ENCODE measurements at regions not wholly inside any gene's neighbourhood (a gene's known extent, or its start where the extent isn't known, plus 50 kb on each side); places are given as distances from the start of the nearest gene placed in this dataset.

DNA sequence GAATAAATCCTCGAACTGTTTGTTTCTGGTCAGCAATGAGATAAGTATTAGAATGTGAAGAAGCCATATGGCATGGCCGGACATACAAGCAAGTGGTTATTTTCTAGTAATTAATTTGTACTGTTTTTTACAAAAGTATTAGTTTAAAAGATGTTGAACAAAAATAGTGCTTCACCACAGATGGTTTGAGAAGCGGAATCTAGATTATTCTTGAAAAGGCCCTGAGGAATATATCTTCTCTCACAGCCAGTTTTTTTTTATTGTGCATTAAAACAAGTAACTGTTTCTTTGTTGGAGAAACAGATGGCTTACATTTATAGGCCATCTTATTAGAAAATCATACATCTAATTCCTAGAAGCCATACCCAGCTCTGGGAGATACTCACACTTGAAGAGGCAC, 153.3 kb downstream of the TMEM26 start:
- ChIA-PET POLR2A (no interaction called here), CTCF (no interaction called here)
- ATAC-seq = no peak
- TF ChIP-seq ZNF317 (CRISPR knock-in tag; IDR thresholded peaks at IDR 0.05; ENCODE audit: borderline replicate concordance, low read depth) (no peak), GRHL2 (CRISPR knock-in tag; IDR thresholded peaks at IDR 0.05; ENCODE audit: insufficient replicate concordance, severe bottlenecking) (no peak), ZNF263 (CRISPR knock-in tag; IDR thresholded peaks at IDR 0.05; ENCODE audit: low read depth) (no peak), SMAD4 (CRISPR knock-in tag; IDR thresholded peaks at IDR 0.05) (no peak), CREM (CRISPR knock-in tag; IDR thresholded peaks at IDR 0.05) (no peak), ZNF138 (CRISPR knock-in tag; conservative IDR thresholded peaks at IDR 0.05) (no peak), NR1H2 (CRISPR knock-in tag; IDR thresholded peaks at IDR 0.05) (no peak), MXD4 (CRISPR knock-in tag; IDR thresholded peaks at IDR 0.05; ENCODE audit: borderline replicate concordance) (no peak)
- TF ChIP-seq, protein P1, sequence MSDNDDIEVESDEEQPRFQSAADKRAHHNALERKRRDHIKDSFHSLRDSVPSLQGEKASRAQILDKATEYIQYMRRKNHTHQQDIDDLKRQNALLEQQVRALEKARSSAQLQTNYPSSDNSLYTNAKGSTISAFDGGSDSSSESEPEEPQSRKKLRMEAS (CRISPR knock-in tag; IDR thresholded peaks at IDR 0.05) = no peak
- TF ChIP-seq, protein P2, sequence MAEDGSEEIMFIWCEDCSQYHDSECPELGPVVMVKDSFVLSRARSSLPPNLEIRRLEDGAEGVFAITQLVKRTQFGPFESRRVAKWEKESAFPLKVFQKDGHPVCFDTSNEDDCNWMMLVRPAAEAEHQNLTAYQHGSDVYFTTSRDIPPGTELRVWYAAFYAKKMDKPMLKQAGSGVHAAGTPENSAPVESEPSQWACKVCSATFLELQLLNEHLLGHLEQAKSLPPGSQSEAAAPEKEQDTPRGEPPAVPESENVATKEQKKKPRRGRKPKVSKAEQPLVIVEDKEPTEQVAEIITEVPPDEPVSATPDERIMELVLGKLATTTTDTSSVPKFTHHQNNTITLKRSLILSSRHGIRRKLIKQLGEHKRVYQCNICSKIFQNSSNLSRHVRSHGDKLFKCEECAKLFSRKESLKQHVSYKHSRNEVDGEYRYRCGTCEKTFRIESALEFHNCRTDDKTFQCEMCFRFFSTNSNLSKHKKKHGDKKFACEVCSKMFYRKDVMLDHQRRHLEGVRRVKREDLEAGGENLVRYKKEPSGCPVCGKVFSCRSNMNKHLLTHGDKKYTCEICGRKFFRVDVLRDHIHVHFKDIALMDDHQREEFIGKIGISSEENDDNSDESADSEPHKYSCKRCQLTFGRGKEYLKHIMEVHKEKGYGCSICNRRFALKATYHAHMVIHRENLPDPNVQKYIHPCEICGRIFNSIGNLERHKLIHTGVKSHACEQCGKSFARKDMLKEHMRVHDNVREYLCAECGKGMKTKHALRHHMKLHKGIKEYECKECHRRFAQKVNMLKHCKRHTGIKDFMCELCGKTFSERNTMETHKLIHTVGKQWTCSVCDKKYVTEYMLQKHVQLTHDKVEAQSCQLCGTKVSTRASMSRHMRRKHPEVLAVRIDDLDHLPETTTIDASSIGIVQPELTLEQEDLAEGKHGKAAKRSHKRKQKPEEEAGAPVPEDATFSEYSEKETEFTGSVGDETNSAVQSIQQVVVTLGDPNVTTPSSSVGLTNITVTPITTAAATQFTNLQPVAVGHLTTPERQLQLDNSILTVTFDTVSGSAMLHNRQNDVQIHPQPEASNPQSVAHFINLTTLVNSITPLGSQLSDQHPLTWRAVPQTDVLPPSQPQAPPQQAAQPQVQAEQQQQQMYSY (CRISPR knock-in tag; IDR thresholded peaks at IDR 0.05) = no peak
- H3K27ac Mint-ChIP-seq = no peak overlapping the region
- no peak overlapping the region for H3K4me3 Mint-ChIP-seq
- H3K36me3 Mint-ChIP-seq = peaks cover 11% of the 10 kb centered on the region
- peaks cover 21% of the 10 kb centered on the region for H3K9me3 Mint-ChIP-seq
- H3K4me1 Mint-ChIP-seq = no peaks in the 10 kb centered on the region
- no peak for DNase-seq (ENCODE audit: low spot score)
- no peaks in the 10 kb centered on the region for H3K27me3 Mint-ChIP-seq (ENCODE audit: low read depth)

DNA sequence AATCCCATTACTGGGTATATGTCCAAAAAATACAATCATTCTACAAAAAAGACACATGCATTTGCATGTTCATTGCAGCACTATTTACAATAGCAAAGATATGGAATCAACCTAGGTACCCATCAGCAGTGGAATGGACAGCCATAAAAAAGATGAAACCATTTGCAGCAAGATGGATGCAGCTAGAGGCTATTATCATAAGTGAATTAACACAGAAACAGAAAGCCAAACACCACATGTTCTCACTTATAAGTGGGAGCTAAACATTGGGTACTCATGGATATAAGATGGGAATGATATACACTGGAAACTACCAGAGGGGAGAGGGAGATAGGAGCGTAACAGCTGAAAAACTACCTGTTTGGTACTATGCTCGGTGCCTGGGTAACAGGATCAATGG, 154.0 kb downstream of the TMEM26 start:
- no peak overlapping the region for H3K4me3 Mint-ChIP-seq
- ChIA-PET CTCF (no interaction called here), POLR2A (no interaction called here)
- H3K9me3 Mint-ChIP-seq = peaks cover 21% of the 10 kb centered on the region
- H3K27ac Mint-ChIP-seq = no peak overlapping the region
- peaks cover 11% of the 10 kb centered on the region for H3K36me3 Mint-ChIP-seq
- H3K27me3 Mint-ChIP-seq (ENCODE audit: low read depth) = no peaks in the 10 kb centered on the region
- no peaks in the 10 kb centered on the region for H3K4me1 Mint-ChIP-seq
- TF ChIP-seq GTF2I (CRISPR knock-in tag; conservative IDR thresholded peaks at IDR 0.05) (no peak), MXD4 (CRISPR knock-in tag; IDR thresholded peaks at IDR 0.05; ENCODE audit: borderline replicate concordance) (no peak), GRHL2 (CRISPR knock-in tag; IDR thresholded peaks at IDR 0.05; ENCODE audit: insufficient replicate concordance, severe bottlenecking) (no peak), TEAD4 (CRISPR knock-in tag; IDR thresholded peaks at IDR 0.05) (no peak), CREM (CRISPR knock-in tag; IDR thresholded peaks at IDR 0.05) (no peak), RORB (CRISPR knock-in tag; IDR thresholded peaks at IDR 0.05) (no peak), SP1 (CRISPR knock-in tag; conservative IDR thresholded peaks at IDR 0.05) (no peak), MYBL2 (CRISPR knock-in tag; IDR thresholded peaks at IDR 0.05) (no peak)
- TF ChIP-seq, protein P3, sequence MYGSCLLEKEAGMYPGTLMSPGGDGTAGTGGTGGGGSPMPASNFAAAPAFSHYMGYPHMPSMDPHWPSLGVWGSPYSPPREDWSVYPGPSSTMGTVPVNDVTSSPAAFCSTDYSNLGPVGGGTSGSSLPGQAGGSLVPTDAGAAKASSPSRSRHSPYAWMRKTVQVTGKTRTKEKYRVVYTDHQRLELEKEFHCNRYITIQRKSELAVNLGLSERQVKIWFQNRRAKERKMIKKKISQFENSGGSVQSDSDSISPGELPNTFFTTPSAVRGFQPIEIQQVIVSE (CRISPR knock-in tag; IDR thresholded peaks at IDR 0.05; ENCODE audit: borderline replicate concordance) = no peak
- TF ChIP-seq, protein P4, sequence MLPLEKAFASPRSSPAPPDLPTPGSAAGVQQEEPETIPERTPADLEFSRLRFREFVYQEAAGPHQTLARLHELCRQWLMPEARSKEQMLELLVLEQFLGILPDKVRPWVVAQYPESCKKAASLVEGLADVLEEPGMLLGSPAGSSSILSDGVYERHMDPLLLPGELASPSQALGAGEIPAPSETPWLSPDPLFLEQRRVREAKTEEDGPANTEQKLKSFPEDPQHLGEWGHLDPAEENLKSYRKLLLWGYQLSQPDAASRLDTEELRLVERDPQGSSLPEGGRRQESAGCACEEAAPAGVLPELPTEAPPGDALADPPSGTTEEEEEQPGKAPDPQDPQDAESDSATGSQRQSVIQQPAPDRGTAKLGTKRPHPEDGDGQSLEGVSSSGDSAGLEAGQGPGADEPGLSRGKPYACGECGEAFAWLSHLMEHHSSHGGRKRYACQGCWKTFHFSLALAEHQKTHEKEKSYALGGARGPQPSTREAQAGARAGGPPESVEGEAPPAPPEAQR (CRISPR knock-in tag; IDR thresholded peaks at IDR 0.05) = no peak
- no peak for ATAC-seq
- DNase-seq (ENCODE audit: low spot score) = no peak

DNA sequence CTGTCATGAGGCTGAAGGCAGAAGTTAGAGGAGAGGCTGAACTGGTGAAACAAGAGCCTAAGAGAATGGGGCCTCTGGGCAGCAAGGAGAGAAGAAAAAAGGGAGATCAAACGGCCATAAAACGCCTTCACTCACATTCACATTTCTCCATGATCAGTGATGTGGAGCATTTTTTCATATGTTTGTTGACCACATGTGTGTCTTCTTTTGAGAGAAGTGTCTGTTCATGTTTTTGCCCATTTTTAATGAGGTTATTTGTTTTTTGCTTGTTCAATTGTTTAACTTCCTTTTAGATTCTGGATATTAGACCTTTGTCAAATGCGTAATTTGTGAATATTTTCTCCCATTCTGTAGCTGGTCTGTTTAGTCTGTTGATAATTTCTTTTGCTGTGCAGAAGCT, 155.0 kb downstream of the TMEM26 start:
- peaks cover 11% of the 10 kb centered on the region for H3K36me3 Mint-ChIP-seq
- H3K9me3 Mint-ChIP-seq = peaks cover 21% of the 10 kb centered on the region
- H3K4me3 Mint-ChIP-seq = no peak overlapping the region
- no peak overlapping the region for H3K27ac Mint-ChIP-seq
- ChIA-PET POLR2A (no interaction called here), CTCF (no interaction called here)
- H3K27me3 Mint-ChIP-seq (ENCODE audit: low read depth) = no peaks in the 10 kb centered on the region
- DNase-seq (ENCODE audit: low spot score) (no peak), ATAC-seq (no peak)
- no peaks in the 10 kb centered on the region for H3K4me1 Mint-ChIP-seq
- TF ChIP-seq, protein P5, sequence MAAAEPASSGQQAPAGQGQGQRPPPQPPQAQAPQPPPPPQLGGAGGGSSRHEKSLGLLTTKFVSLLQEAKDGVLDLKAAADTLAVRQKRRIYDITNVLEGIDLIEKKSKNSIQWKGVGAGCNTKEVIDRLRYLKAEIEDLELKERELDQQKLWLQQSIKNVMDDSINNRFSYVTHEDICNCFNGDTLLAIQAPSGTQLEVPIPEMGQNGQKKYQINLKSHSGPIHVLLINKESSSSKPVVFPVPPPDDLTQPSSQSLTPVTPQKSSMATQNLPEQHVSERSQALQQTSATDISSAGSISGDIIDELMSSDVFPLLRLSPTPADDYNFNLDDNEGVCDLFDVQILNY (CRISPR knock-in tag; IDR thresholded peaks at IDR 0.05) = no peak
- TF ChIP-seq GRHL2 (CRISPR knock-in tag; IDR thresholded peaks at IDR 0.05; ENCODE audit: insufficient replicate concordance, severe bottlenecking) (no peak), ZNF416 (CRISPR knock-in tag; IDR thresholded peaks at IDR 0.05) (no peak)
- TF ChIP-seq, protein P6, sequence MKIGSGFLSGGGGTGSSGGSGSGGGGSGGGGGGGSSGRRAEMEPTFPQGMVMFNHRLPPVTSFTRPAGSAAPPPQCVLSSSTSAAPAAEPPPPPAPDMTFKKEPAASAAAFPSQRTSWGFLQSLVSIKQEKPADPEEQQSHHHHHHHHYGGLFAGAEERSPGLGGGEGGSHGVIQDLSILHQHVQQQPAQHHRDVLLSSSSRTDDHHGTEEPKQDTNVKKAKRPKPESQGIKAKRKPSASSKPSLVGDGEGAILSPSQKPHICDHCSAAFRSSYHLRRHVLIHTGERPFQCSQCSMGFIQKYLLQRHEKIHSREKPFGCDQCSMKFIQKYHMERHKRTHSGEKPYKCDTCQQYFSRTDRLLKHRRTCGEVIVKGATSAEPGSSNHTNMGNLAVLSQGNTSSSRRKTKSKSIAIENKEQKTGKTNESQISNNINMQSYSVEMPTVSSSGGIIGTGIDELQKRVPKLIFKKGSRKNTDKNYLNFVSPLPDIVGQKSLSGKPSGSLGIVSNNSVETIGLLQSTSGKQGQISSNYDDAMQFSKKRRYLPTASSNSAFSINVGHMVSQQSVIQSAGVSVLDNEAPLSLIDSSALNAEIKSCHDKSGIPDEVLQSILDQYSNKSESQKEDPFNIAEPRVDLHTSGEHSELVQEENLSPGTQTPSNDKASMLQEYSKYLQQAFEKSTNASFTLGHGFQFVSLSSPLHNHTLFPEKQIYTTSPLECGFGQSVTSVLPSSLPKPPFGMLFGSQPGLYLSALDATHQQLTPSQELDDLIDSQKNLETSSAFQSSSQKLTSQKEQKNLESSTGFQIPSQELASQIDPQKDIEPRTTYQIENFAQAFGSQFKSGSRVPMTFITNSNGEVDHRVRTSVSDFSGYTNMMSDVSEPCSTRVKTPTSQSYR (CRISPR knock-in tag; IDR thresholded peaks at IDR 0.05) = no peak
- TF ChIP-seq, protein P7, sequence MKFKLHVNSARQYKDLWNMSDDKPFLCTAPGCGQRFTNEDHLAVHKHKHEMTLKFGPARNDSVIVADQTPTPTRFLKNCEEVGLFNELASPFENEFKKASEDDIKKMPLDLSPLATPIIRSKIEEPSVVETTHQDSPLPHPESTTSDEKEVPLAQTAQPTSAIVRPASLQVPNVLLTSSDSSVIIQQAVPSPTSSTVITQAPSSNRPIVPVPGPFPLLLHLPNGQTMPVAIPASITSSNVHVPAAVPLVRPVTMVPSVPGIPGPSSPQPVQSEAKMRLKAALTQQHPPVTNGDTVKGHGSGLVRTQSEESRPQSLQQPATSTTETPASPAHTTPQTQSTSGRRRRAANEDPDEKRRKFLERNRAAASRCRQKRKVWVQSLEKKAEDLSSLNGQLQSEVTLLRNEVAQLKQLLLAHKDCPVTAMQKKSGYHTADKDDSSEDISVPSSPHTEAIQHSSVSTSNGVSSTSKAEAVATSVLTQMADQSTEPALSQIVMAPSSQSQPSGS (CRISPR knock-in tag; IDR thresholded peaks at IDR 0.05; ENCODE audit: borderline replicate concordance, low read depth) = no peak
